IPS DF 6.9 (cell line): ENCODE measurements at regions not wholly inside any gene's neighbourhood (a gene's known extent, or its start where the extent isn't known, plus 50 kb on each side); places are given as distances from the start of the nearest gene placed in this dataset.

Source experiments
- DNase-seq: peaks from one replicate; pipeline ENCODE4 v3.0.0-alpha.2; 2013; ENCODE audit warnings: low read depth, low spot score
- H3K27ac ChIP-seq: one replicate; pipeline ENCODE4 v1.5.1; 2013; ENCODE audit warnings: low read length, control low read depth
- H3K27me3 ChIP-seq: 2 replicates; pipeline ENCODE4 v1.6.1; 2013; ENCODE audit warnings: mild to moderate bottlenecking, low read length; ENCODE audit not compliant: control insufficient read depth, insufficient read depth
- H3K36me3 ChIP-seq: 2 replicates; pipeline ENCODE4 v1.6.1; 2013; ENCODE audit warnings: low read length; ENCODE audit not compliant: control insufficient read depth, insufficient read depth
- H3K4me1 ChIP-seq: 2 replicates; pipeline ENCODE4 v1.6.1; 2013; ENCODE audit warnings: low read length; ENCODE audit not compliant: control insufficient read depth, insufficient read depth
- H3K4me3 ChIP-seq: 2 replicates; pipeline ENCODE4 v1.5.1; 2013; ENCODE audit warnings: mild to moderate bottlenecking, low read length
- H3K9me3 ChIP-seq: 2 replicates; pipeline ENCODE4 v1.6.1; 2013; ENCODE audit warnings: low read length, inconsistent platforms; ENCODE audit not compliant: control insufficient read depth, insufficient read depth
- WGBS: extraction: QIAGEN DNeasy Blood & Tissue Kit; methylation state at CpG from one replicate; pipeline ENCODE4 v1.1.7; 2013; ENCODE audit warnings: mixed read lengths, missing lambda C conversion rate; ENCODE audit not compliant: insufficient read length, insufficient coverage; 5-methylcytosine and 5-hydroxymethylcytosine counted together

- no peaks in the 10 kb centered on the region for H3K36me3 ChIP-seq
- no peaks in the 10 kb centered on the region for H3K9me3 ChIP-seq
- no CpG with 5 or more reads among the region's 10 CpGs for WGBS
- no peak overlapping the region for H3K4me3 ChIP-seq
- no peaks in the 10 kb centered on the region for H3K27me3 ChIP-seq
- no peak overlapping the region for H3K27ac ChIP-seq
- DNase-seq, result no peak
- no peaks in the 10 kb centered on the region for H3K4me1 ChIP-seq
Measured at GRCh38 chr5:2047341-2047927, 164.7 kb upstream of the IRX4 start.

GRCh38 chr5:2044041-2044440 is 161.3 kb upstream of the IRX4 start:
- H3K36me3 ChIP-seq, result no peaks in the 10 kb centered on the region
- no peak for DNase-seq
- H3K27ac ChIP-seq, result no peak overlapping the region
- 0 out of 2 replicates have a peak, but pooled peaks cover 3% of the 10 kb centered on the region for H3K4me1 ChIP-seq
- no peaks in the 10 kb centered on the region for H3K9me3 ChIP-seq
- H3K27me3 ChIP-seq, result no peaks in the 10 kb centered on the region
- no CpG with 5 or more reads among the region's 7 CpGs for WGBS
- no peak overlapping the region for H3K4me3 ChIP-seq

- H3K27ac ChIP-seq, result no peak overlapping the region
- no CpG with 5 or more reads among the region's 8 CpGs for WGBS
- no peak for DNase-seq
- no peaks in the 10 kb centered on the region for H3K9me3 ChIP-seq
- no peaks in the 10 kb centered on the region for H3K27me3 ChIP-seq
- no peaks in the 10 kb centered on the region for H3K36me3 ChIP-seq
- no peak overlapping the region for H3K4me3 ChIP-seq
- H3K4me1 ChIP-seq, result peaks cover 6% of the 10 kb centered on the region; the same call in 1 of the 2 replicates
Measured at GRCh38 chr5:2039180-2039531, 156.4 kb upstream of the IRX4 start.

DNA sequence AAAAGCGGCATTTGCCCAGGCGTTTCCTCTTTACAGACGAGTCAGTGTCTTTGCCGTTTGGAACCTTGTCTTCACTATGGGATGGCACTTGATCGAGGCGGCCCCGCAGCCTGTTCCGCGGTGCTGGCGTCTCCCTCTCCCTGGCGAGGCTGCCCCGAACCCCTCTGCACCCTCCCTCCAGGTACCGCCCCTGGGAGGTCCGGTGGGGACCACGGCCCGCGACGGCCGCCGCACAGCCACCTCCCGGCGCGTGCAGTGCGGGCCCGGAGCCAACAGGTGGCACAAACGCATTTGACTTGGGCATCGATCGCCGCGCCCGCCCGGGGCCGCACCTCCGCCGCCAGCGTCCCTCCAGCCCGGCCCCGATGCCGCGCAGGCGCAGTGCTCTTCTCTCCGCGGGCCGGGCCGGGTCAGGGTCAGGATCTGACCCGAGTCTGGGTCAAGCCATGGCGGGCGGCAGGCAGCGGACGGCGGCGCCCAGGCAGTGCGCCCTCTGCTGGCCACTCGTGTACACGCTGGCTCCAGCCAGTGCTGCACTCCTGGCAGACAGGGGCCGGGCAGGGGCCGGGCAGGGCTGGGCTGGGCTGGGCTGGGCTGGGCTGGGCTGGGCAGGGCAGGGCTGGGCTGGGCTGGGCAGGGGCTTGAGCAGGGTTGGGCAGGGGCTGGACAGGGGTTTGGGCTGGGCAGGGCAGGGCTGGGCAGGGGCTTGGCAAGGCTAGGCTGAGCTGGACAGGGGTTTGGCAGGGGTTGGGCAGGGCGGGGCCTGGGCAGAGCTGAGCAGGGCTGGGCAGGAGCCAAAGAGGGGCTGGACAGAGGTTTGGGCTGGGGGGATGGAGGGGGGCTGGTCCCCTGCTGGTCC is 155.8 kb upstream of the IRX4 start:
- Histone ChIP-seq H3K36me3 (no peaks in the 10 kb centered on the region), H3K27ac (no peak overlapping the region), H3K9me3 (no peaks in the 10 kb centered on the region), H3K27me3 (no peaks in the 10 kb centered on the region), H3K4me3 (peak overlapping the region; percentile 58; the same call in 1 of the 2 replicates), H3K4me1 (peaks cover 6% of the 10 kb centered on the region; the same call in 1 of the 2 replicates)
- peak; percentile 90 for DNase-seq
- no CpG with 5 or more reads among the region's 58 CpGs for WGBS

- Histone ChIP-seq H3K27ac (no peak overlapping the region), H3K9me3 (no peaks in the 10 kb centered on the region), H3K27me3 (no peaks in the 10 kb centered on the region), H3K36me3 (no peaks in the 10 kb centered on the region), H3K4me1 (peaks cover 6% of the 10 kb centered on the region; the same call in 1 of the 2 replicates), H3K4me3 (no peak overlapping the region)
- WGBS, result no CpG with 5 or more reads among the region's 6 CpGs
- DNase-seq, result no peak
Measured at GRCh38 chr5:2036885-2037284, 154.2 kb upstream of the IRX4 start.

DNA sequence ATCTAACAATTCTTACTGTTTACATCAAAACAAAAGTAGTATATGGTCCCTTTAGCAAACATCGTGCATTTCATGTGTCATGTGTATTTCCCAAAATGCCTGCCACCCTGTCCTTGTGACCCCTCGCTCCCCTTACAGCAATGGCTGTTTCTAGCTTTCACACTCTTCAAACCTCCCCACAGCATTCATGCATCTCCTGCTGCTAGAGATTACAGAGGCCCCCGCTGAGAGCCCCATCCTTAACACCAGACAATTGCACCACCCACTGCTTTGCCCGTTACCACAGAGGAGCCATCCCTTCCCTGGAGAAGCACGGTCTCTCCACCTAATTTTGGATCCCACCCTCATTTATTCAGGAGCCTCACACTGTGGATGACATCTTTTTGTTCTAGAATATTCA is 149.7 kb upstream of the IRX4 start:
- no peaks in the 10 kb centered on the region for H3K36me3 ChIP-seq
- no peaks in the 10 kb centered on the region for H3K27me3 ChIP-seq
- no peak overlapping the region for H3K27ac ChIP-seq
- no CpG with 5 or more reads among the region's 5 CpGs for WGBS
- DNase-seq, result no peak
- H3K9me3 ChIP-seq, result no peaks in the 10 kb centered on the region
- no peak overlapping the region for H3K4me3 ChIP-seq
- H3K4me1 ChIP-seq, result no peaks in the 10 kb centered on the region

GRCh38 chr5:2031581-2031980 is 148.9 kb upstream of the IRX4 start:
- H3K4me1 ChIP-seq, result no peaks in the 10 kb centered on the region
- DNase-seq, result no peak
- H3K36me3 ChIP-seq, result no peaks in the 10 kb centered on the region
- no peaks in the 10 kb centered on the region for H3K27me3 ChIP-seq
- WGBS, result no CpG with 5 or more reads among the region's 11 CpGs
- no peak overlapping the region for H3K4me3 ChIP-seq
- H3K27ac ChIP-seq, result no peak overlapping the region
- no peaks in the 10 kb centered on the region for H3K9me3 ChIP-seq

- Histone ChIP-seq H3K4me3 (no peak overlapping the region), H3K4me1 (no peaks in the 10 kb centered on the region), H3K36me3 (no peaks in the 10 kb centered on the region), H3K27ac (no peak overlapping the region), H3K27me3 (no peaks in the 10 kb centered on the region), H3K9me3 (no peaks in the 10 kb centered on the region)
- WGBS, result no CpG with 5 or more reads among the region's 5 CpGs
- DNase-seq, result no peak
Measured at GRCh38 chr5:2030131-2030530, 147.4 kb upstream of the IRX4 start.

DNA sequence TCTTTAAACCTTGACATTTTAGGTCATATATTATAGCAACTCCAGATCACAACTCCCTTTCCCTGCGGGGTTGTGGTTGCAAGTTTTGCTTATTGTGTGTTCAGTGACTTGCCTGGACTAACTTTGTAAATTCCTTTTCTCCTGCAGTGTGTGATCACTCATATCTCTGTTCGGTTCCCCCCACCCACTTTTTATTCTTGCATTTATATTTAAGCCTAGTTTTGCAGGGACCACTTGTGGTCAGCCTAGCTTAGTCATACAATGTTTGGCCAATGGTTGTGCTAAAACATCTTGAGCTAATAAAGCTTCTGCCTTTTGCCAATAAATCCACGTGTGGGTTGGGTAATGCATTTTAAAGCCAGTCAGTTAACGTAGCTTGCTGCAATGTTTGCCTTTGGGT is 146.5 kb upstream of the IRX4 start:
- Histone ChIP-seq H3K27ac (no peak overlapping the region), H3K27me3 (no peaks in the 10 kb centered on the region), H3K36me3 (no peaks in the 10 kb centered on the region), H3K4me3 (no peak overlapping the region), H3K4me1 (0 out of 2 replicates have a peak, but pooled peaks cover 1% of the 10 kb centered on the region), H3K9me3 (no peaks in the 10 kb centered on the region)
- no peak for DNase-seq
- no CpG with 5 or more reads among the region's 4 CpGs for WGBS

DNA sequence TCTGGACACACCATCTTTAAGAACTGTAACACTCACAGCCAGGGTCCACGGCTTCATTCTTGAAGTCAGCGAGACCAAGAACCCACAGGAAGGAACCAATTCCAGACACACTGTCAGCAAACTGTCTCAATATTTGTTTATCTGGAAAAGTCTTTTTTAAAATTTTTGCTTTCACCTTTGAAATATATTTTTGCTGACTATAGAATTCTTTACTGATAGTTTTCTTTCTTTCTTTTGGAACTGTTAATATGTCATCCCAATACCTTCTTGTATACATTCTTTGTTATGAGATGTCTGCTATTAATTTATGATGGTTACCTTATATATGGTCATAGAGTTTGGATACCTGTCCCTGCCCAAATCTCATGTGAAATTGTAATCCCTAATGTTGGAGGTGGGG is 145.1 kb upstream of the IRX4 start:
- Histone ChIP-seq H3K4me3 (no peak overlapping the region), H3K9me3 (no peaks in the 10 kb centered on the region), H3K27me3 (no peaks in the 10 kb centered on the region), H3K27ac (no peak overlapping the region), H3K36me3 (no peaks in the 10 kb centered on the region), H3K4me1 (0 out of 2 replicates have a peak, but pooled peaks cover 1% of the 10 kb centered on the region)
- WGBS, result no CpG with 5 or more reads among the region's 2 CpGs
- DNase-seq, result no peak
